ENCODE measurements at regions not wholly inside any gene's neighbourhood (a gene's known extent, or its start where the extent isn't known, plus 50 kb on each side); places are given as distances from the start of the nearest gene placed in this dataset.

- no peak overlapping the region for H3K27ac ChIP-seq (ENCODE audit: low read depth, low read length)
- WGBS (ENCODE audit: insufficient coverage), result no CpG with 5 or more reads among the region's 1 CpG
Measured at GRCh38 chr21:21762855-21763254, 764.6 kb downstream of the NCAM2 start.

GRCh38 chr21:21764281-21764680 lies 766.1 kb downstream of the NCAM2 start:
- WGBS (ENCODE audit: insufficient coverage), result no CpG with 5 or more reads among the region's 2 CpGs

More at GRCh38 chr21:21762855-21763254, 764.6 kb downstream of the NCAM2 start:
- Histone ChIP-seq H3K9me3 (ENCODE audit: control insufficient read depth, insufficient read depth, low read length) (no peaks in the 10 kb centered on the region), H3K4me1 (ENCODE audit: control insufficient read depth, insufficient read depth, low read length) (no peaks in the 10 kb centered on the region), H3K4me3 (ENCODE audit: low read depth, low read length) (no peak overlapping the region), H3K36me3 (ENCODE audit: control insufficient read depth, insufficient read depth, low read length) (no peaks in the 10 kb centered on the region), H3K27me3 (ENCODE audit: control insufficient read depth, insufficient read depth, low read length) (no peaks in the 10 kb centered on the region)
- no peak for DNase-seq (ENCODE audit: low read depth in 4 of 6, low spot score in 6 of 6)

GRCh38 chr21:21767276-21767675 lies 769.1 kb downstream of the NCAM2 start:
- H3K27ac ChIP-seq (ENCODE audit: low read depth, low read length), result no peak overlapping the region
- no peak overlapping the region for H3K4me3 ChIP-seq (ENCODE audit: low read depth, low read length)
- no peaks in the 10 kb centered on the region for H3K4me1 ChIP-seq (ENCODE audit: control insufficient read depth, insufficient read depth, low read length)
- no peaks in the 10 kb centered on the region for H3K36me3 ChIP-seq (ENCODE audit: control insufficient read depth, insufficient read depth, low read length)
- WGBS (ENCODE audit: insufficient coverage), result 86% methylated on average over 3 of the region's 5 CpGs
- no peaks in the 10 kb centered on the region for H3K27me3 ChIP-seq (ENCODE audit: control insufficient read depth, insufficient read depth, low read length)
- no peak for DNase-seq (ENCODE audit: low read depth in 4 of 6, low spot score in 6 of 6)
- H3K9me3 ChIP-seq (ENCODE audit: control insufficient read depth, insufficient read depth, low read length), result no peaks in the 10 kb centered on the region

More at GRCh38 chr21:21764281-21764680, 766.1 kb downstream of the NCAM2 start:
- no peaks in the 10 kb centered on the region for H3K4me1 ChIP-seq (ENCODE audit: control insufficient read depth, insufficient read depth, low read length)
- no peaks in the 10 kb centered on the region for H3K36me3 ChIP-seq (ENCODE audit: control insufficient read depth, insufficient read depth, low read length)
- H3K27me3 ChIP-seq (ENCODE audit: control insufficient read depth, insufficient read depth, low read length), result no peaks in the 10 kb centered on the region
- no peaks in the 10 kb centered on the region for H3K9me3 ChIP-seq (ENCODE audit: control insufficient read depth, insufficient read depth, low read length)
- no peak overlapping the region for H3K27ac ChIP-seq (ENCODE audit: low read depth, low read length)
- no peak overlapping the region for H3K4me3 ChIP-seq (ENCODE audit: low read depth, low read length)
- DNase-seq (ENCODE audit: low read depth in 4 of 6, low spot score in 6 of 6), result no peak

- Histone ChIP-seq H3K36me3 (ENCODE audit: control insufficient read depth, insufficient read depth, low read length) (no peaks in the 10 kb centered on the region), H3K9me3 (ENCODE audit: control insufficient read depth, insufficient read depth, low read length) (no peaks in the 10 kb centered on the region), H3K27ac (ENCODE audit: low read depth, low read length) (no peak overlapping the region), H3K4me3 (ENCODE audit: low read depth, low read length) (no peak overlapping the region), H3K4me1 (ENCODE audit: control insufficient read depth, insufficient read depth, low read length) (no peaks in the 10 kb centered on the region), H3K27me3 (ENCODE audit: control insufficient read depth, insufficient read depth, low read length) (no peaks in the 10 kb centered on the region)
- DNase-seq (ENCODE audit: low read depth in 4 of 6, low spot score in 6 of 6), result no peak
Measured at GRCh38 chr21:21788591-21788990, 790.4 kb downstream of the NCAM2 start.

- no CpG with 5 or more reads among the region's 2 CpGs for WGBS (ENCODE audit: insufficient coverage)
- Histone ChIP-seq H3K4me3 (ENCODE audit: low read depth, low read length) (no peak overlapping the region), H3K9me3 (ENCODE audit: control insufficient read depth, insufficient read depth, low read length) (no peaks in the 10 kb centered on the region), H3K36me3 (ENCODE audit: control insufficient read depth, insufficient read depth, low read length) (no peaks in the 10 kb centered on the region), H3K27ac (ENCODE audit: low read depth, low read length) (no peak overlapping the region), H3K27me3 (ENCODE audit: control insufficient read depth, insufficient read depth, low read length) (no peaks in the 10 kb centered on the region), H3K4me1 (ENCODE audit: control insufficient read depth, insufficient read depth, low read length) (no peaks in the 10 kb centered on the region)
- no peak for DNase-seq (ENCODE audit: low read depth in 4 of 6, low spot score in 6 of 6)
Measured at GRCh38 chr21:21801921-21802320, 803.7 kb downstream of the NCAM2 start.

GRCh38 chr21:21806711-21807597 lies 808.7 kb downstream of the NCAM2 start:
- Histone ChIP-seq H3K27ac (ENCODE audit: low read depth, low read length) (no peak overlapping the region), H3K4me3 (ENCODE audit: low read depth, low read length) (no peak overlapping the region), H3K4me1 (ENCODE audit: control insufficient read depth, insufficient read depth, low read length) (no peaks in the 10 kb centered on the region), H3K36me3 (ENCODE audit: control insufficient read depth, insufficient read depth, low read length) (no peaks in the 10 kb centered on the region), H3K27me3 (ENCODE audit: control insufficient read depth, insufficient read depth, low read length) (no peaks in the 10 kb centered on the region), H3K9me3 (ENCODE audit: control insufficient read depth, insufficient read depth, low read length) (no peaks in the 10 kb centered on the region)
- 98% methylated on average over 4 of the region's 7 CpGs for WGBS (ENCODE audit: insufficient coverage)
- DNase-seq (ENCODE audit: low read depth in 4 of 6, low spot score in 6 of 6), result no peak

- Histone ChIP-seq H3K27me3 (ENCODE audit: control insufficient read depth, insufficient read depth, low read length) (no peaks in the 10 kb centered on the region), H3K36me3 (ENCODE audit: control insufficient read depth, insufficient read depth, low read length) (no peaks in the 10 kb centered on the region), H3K9me3 (ENCODE audit: control insufficient read depth, insufficient read depth, low read length) (no peaks in the 10 kb centered on the region), H3K4me1 (ENCODE audit: control insufficient read depth, insufficient read depth, low read length) (no peaks in the 10 kb centered on the region), H3K4me3 (ENCODE audit: low read depth, low read length) (no peak overlapping the region), H3K27ac (ENCODE audit: low read depth, low read length) (no peak overlapping the region)
- WGBS (ENCODE audit: insufficient coverage), result no CpG with 5 or more reads among the region's 1 CpG
- no peak for DNase-seq (ENCODE audit: low read depth in 4 of 6, low spot score in 6 of 6)
Measured at GRCh38 chr21:21807598-21807903, 809.3 kb downstream of the NCAM2 start.

GRCh38 chr21:21813289-21813688 lies 815.1 kb downstream of the NCAM2 start:
- Histone ChIP-seq H3K27ac (ENCODE audit: low read depth, low read length) (no peak overlapping the region), H3K27me3 (ENCODE audit: control insufficient read depth, insufficient read depth, low read length) (no peaks in the 10 kb centered on the region), H3K4me3 (ENCODE audit: low read depth, low read length) (no peak overlapping the region), H3K4me1 (ENCODE audit: control insufficient read depth, insufficient read depth, low read length) (no peaks in the 10 kb centered on the region), H3K36me3 (ENCODE audit: control insufficient read depth, insufficient read depth, low read length) (no peaks in the 10 kb centered on the region), H3K9me3 (ENCODE audit: control insufficient read depth, insufficient read depth, low read length) (no peaks in the 10 kb centered on the region)
- 80% methylated on average over 1 of the region's 2 CpGs for WGBS (ENCODE audit: insufficient coverage)
- no peak for DNase-seq (ENCODE audit: low read depth in 4 of 6, low spot score in 6 of 6)

- no peak overlapping the region for H3K4me3 ChIP-seq (ENCODE audit: low read depth, low read length)
- no peak overlapping the region for H3K27ac ChIP-seq (ENCODE audit: low read depth, low read length)
- no peaks in the 10 kb centered on the region for H3K27me3 ChIP-seq (ENCODE audit: control insufficient read depth, insufficient read depth, low read length)
- no peak for DNase-seq (ENCODE audit: low read depth in 4 of 6, low spot score in 6 of 6)
- no peaks in the 10 kb centered on the region for H3K36me3 ChIP-seq (ENCODE audit: control insufficient read depth, insufficient read depth, low read length)
- no peaks in the 10 kb centered on the region for H3K9me3 ChIP-seq (ENCODE audit: control insufficient read depth, insufficient read depth, low read length)
- no peaks in the 10 kb centered on the region for H3K4me1 ChIP-seq (ENCODE audit: control insufficient read depth, insufficient read depth, low read length)
Measured at GRCh38 chr21:21813934-21814333, 815.7 kb downstream of the NCAM2 start.

- H3K36me3 ChIP-seq (ENCODE audit: control insufficient read depth, insufficient read depth, low read length), result no peaks in the 10 kb centered on the region
- H3K9me3 ChIP-seq (ENCODE audit: control insufficient read depth, insufficient read depth, low read length), result no peaks in the 10 kb centered on the region
- no peak overlapping the region for H3K4me3 ChIP-seq (ENCODE audit: low read depth, low read length)
- H3K27ac ChIP-seq (ENCODE audit: low read depth, low read length), result no peak overlapping the region
- no peaks in the 10 kb centered on the region for H3K27me3 ChIP-seq (ENCODE audit: control insufficient read depth, insufficient read depth, low read length)
- DNase-seq (ENCODE audit: low read depth in 4 of 6, low spot score in 6 of 6), result no peak
- no CpG with 5 or more reads among the region's 4 CpGs for WGBS (ENCODE audit: insufficient coverage)
- H3K4me1 ChIP-seq (ENCODE audit: control insufficient read depth, insufficient read depth, low read length), result no peaks in the 10 kb centered on the region
Measured at GRCh38 chr21:21816778-21817177, 818.6 kb downstream of the NCAM2 start.

Data from spinal cord (tissue), 9 donors.